ENCODE measurements at regions not wholly inside any gene's neighbourhood (a gene's known extent, or its start where the extent isn't known, plus 50 kb on each side); places are given as distances from the start of the nearest gene placed in this dataset.

GRCh38 chr15:98422130-98422478 lies 226.2 kb upstream of the IGF1R start:
- TF ChIP-seq POLR2AphosphoS5 (IDR thresholded peaks at IDR 0.05; ENCODE audit: insufficient read depth, low read depth, low read length): no peak
- no peak for TF ChIP-seq CTCF (IDR thresholded peaks at IDR 0.05; ENCODE audit: extremely low read depth in 1 of 2, insufficient read depth in 1 of 2, low read depth in 1 of 2, low read length in 2 of 2)
- TF ChIP-seq GATA2 (IDR thresholded peaks at IDR 0.05; ENCODE audit: insufficient read depth, insufficient read length, low read depth, low read length): no peak
